NCI-H2107 treated with DMSO at 0.1 percent for 48 hours (cell line): ENCODE measurements at regions not wholly inside any gene's neighbourhood (a gene's known extent, or its start where the extent isn't known, plus 50 kb on each side); places are given as distances from the start of the nearest gene placed in this dataset.

Experiments used
- DNase-seq: peaks from one replicate; lab custom pipeline; 2025; ENCODE audit not compliant: unreplicated experiment; lab: John Stamatoyannopoulos, UW

DNA sequence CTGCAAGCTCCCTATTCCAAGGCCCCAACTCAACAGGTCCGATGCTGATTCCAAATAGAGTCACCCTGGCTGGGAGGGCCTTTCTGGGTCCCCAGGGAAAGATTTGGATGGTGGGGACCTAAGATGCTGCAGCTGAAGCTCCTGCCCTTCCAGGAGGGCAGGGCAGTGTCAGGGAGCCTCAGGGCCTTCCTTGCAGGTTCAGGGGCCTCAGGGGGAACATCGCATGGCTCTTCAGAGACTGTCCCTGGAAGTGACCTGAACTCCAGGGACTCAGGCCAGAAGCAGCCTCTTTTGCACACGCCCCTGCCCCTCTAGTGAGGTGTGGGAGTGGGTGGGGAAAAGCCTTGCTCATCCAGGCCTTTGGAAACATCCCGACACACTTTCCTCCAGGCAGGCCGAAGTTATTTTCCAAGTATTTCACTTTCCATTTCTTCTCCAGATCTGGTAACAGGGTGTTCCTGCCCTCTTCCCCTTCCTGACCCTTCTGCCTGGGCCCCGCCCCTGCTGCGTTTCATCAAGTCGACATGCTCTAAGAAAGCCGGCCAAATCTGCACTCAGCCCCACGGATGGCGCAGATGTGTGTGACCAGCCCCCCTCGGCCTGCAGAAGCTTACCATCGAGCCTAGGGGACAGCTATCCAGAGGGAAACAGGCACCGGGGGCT lies 159.5 kb downstream of the FGF18 start:
- DNase-seq: no peak

DNA sequence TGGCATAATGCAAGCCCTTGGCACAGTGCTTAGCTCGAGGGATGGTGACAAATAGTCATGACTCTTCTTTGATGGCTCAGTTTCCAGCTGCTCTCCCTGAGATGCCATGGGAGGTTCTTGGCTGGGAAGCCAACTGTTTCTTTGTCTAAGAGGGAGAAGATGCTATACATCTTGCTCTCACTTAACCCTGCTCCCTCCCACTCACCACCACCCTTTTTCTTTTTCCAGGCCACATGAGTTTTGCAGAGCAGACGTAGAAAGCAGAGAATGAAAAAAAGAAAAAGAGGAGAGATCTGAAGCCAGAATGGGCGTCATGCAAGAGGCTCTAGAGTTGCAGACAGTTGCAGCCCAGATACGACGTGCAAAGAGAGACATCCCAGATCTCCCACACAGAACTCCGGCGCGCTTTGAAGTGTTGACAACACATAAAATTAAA lies 160.5 kb downstream of the FGF18 start:
- DNase-seq: no peak

DNA sequence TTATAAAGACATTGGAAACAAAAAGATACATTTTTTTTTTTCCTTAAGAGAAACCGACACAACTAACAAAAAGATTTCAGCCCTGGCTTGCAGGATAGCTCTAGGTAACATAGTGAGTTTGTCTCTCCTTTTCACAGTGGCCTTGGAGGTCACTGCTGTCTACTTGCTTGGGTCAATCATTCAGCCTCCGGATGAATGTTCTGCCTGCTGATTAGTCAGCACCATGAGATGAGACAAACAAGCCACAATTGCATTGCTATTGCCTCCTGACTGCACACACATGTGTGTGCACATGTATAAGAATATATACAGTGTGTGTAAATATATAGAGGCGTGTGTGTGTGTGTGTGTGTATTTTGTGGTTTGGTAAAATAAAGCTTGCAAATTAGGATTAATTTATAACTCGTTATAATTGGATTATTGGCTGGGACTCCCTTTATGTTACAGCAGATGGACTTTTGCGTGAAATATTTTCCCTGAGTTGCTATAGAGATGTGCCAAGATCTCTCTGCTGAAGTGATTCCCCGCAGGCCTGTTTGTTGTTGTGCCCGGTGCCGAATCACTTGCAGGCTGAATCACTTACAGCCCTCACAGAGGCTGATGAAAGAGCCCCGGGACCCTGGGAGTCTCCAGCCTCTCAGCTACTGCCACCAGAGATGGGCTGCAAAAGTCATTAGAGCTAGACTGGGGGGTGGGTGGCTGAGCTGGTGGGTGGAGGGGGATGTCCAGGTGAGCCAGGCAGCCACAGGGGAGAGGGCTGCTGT lies 161.2 kb downstream of the FGF18 start:
- DNase-seq: no peak

DNA sequence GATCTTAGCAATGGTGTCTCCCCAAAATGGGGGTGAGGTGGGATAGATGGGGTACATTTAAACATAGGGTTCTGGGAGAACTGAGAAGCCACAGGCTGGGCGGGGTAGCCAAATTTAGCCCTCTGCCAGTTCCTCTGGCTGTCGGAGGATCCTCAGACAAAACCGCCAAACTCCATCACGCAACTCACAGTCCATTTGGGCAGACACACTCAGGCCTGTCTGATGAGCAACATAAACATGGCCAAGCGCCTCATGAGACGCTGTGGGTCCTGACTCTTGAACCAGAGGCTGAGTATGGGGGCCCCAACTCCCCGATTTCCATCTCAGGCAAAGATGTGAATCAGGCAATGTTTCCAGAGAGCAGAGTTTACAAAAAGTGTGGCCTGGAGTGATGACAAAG lies 162.3 kb downstream of the FGF18 start:
- DNase-seq: no peak

DNA sequence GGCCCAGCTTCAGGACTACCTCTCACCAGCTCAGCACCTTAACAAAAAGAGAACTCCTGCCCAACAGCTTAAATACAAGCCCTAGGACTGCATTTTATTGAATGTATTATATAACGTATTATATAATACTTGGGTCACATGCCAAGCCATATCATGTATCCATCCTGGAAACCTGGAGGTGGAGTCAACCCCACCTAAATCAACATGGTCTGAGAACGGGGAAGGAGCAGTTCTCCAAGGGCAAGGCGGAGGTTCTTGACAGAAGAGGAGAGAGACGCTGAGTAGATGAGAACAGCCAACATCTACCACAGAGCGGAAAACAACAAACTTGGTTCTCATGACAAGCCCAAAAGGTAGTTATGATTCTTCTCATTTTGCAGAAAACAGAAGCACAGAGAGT lies 163.4 kb downstream of the FGF18 start:
- DNase-seq: no peak

DNA sequence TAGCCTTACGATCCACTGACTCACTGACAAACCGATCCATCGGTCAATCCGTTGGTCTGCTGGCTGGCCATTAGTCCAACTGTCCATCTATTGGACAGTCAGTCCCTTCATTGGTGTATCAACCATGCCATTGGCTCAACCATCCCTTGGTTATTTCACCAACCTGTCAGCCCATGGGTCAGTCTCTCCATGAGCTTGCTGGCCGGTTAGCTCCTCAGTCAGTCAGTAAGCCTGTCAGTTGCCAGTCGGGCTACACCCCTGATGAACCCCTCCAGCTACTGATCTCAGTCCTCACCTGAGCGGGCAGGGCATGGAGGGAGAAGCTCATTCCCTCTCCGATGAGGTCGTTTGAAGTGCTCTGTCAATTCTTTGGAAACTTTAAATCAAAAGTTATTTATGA lies 166.5 kb downstream of the FGF18 start:
- no peak for DNase-seq

DNA sequence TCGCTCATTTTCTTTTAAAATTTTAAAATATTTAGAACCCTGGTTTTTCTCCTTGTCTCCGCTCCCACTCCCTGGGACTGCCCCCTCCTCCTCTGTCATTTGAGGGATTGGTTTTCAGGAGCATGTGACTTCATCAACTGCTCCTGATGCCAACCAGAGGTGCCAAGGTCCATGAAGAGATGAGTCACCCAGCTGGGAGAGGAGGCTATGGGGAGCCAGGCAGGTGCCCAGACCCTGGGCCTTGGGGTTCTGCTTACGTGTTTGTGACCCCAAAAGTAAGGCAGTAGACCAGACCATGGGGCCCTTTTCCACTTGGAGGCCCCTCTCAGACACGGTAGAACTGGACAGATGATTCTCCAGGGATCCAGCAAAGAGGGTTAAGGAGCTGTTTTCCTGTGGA lies 167.0 kb downstream of the FGF18 start:
- DNase-seq: no peak

DNA sequence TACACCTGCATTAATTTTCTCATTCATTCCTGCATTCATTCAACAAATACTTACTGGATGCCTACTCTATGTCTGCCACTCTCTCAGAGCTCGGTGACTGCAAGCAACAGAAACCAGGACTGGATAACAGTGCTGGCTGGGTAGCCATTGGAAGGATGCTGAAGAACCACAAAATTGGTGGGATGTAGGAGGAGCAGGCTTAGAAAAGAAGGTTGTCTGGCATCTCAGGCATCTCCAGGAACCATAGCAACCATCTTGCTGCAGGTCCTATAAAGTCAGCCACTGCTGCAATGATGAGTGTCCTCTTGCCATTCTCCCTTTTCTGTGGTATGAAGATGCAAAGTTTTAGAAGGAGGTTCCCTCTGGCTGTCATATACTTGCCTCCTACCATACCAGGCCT lies 168.6 kb downstream of the FGF18 start:
- no peak for DNase-seq

DNA sequence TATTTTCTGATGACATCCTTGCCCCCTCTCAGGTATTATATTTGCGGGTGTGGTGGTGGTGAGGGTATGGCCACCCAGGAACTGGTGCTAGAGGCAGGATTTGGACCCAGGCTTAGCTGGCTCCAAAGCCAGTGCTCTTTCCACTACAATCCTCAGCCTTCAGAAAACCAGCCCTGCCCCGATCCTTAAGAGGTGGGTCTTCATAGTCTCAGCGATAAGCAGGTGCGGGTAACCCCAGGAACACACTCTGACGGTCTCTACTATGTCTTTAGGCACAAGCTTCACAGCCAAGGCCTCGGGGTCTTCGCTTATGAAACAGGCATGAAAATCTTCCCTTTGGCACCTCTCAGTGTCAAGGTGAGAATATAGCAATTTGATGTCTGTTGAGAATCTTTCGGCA lies 169.3 kb downstream of the FGF18 start:
- DNase-seq: no peak

DNA sequence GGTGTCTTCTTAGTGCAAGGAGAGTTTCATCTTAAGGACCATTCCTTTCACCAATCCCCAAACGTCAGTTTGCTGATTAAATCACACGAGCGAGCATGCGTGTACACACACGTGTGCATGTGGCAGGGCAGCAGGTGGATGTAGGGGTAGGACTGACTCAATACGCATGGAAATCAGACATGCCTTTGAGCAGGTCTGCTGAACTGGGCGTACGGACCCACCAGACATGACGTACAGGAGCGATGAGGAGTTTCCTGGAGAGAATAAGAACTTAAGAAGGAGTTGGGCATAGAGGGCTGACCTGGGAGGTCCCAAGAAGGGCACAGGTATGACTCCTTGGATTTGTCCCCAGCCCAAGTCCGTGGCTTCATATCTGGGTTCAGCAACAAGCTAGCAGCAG lies 170.0 kb downstream of the FGF18 start:
- no peak for DNase-seq

DNA sequence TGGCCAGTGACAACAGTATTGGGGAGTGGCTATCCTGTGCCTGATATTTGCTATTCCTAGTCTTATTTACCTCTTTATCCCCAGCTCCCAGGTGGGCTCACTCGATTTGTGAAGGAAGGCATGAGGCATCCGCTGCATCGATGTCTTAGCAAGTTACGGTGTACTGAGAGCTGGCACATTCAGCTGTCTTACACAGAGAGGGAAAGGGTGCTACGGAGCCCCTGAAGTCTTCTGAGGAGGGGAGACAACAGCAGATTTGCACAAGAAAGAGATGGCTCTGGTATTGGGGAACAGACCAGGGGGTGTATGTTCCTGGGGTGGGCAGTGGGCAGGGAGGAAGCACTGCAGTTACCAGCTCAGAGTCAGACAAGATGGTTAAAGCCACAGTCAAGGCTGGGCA lies 172.6 kb downstream of the FGF18 start:
- no peak for DNase-seq

DNA sequence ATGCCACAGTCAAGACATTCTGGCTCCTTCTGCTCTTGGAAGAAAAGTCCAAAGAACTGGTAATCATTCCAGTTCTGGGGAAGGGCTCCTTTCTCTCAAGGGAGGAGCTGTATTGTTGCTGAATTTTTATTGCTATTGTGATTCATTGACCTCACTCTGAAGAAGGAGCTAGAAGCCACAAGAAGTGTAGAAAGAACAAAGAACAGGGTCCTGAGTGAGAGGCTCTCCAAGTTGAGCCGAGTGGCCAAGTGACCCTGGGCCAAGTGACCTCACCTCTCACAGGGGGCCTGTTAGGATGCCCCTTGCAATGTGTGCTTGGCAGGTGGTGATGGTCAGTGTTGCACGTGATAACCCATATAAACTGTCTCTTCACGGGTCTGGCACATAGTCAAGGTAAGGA lies 173.3 kb downstream of the FGF18 start:
- no peak for DNase-seq

DNA sequence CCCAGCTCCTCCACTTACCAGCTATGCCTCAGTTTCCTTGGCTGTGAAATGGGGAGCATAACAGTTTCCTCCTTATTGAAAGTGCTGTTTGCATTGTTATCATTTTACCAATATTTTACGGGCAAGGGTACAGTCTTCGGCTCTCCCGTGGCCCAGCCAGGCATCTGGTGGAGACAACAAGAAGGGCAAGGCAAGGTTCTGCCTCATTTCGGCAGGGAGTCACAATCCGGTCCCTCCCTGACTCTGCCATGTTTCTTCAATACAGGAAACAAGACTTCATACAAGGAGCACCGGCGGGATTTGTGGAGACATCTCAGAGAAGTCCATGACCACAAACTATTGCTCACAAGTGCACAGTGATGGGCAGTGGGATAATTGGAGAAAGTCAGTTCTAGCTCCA lies 174.0 kb downstream of the FGF18 start:
- DNase-seq: no peak

DNA sequence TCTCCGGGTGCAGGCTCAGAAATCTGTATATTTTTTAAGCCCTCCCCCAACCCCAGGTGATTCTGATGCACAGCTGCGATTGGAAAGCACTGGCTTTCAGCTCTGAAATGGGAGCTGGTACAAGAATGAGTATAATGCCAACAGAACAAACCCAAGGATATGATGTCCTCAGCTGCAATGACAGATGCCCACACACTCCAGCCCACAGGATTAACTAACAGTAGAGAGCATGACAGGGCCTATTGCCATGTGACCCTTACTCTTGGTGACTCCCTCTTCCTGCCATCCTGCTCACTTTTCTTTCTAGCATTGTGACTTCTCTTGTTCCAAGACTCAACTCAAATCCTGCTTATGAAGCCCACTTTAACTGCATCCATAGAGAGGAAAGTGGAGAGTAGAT lies 174.5 kb downstream of the FGF18 start:
- DNase-seq: no peak

DNA sequence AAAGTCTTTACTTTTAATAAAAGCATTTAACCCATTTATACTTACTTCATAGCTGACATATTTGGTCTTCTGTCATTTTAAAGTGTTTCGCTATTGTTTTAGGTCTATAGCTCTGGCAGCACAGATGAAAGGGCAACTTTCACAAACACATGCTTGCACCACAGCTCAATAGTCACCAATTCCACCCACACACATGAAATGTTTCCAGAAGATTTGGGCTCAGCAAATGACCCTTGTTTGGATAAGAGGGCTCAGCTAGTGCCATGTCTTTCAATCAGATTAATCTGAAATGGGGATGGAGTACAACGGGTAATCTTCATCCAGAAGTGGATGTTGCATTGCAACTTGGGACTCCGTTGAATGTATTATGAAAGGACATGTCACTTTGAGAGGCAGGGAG lies 176.0 kb downstream of the FGF18 start:
- DNase-seq: no peak

DNA sequence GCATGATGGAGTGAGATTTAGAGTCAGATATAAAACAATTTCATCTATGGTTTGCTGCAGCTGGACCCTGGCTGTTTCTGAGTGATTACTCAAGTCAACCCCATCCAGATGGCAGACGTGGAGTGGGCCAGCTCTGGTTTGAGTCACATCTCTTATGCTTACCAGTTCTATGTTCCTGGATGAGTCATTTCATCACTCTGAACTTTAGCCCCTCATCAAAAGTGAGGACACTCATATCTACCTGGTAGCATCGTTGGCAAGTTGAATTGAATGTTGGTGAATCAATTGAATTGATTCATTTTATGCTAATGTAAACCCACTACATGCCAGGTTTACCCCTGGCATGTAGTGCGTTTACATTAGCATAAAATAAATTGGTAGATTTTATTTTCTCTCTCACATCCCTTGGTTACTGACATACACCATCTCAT lies 176.4 kb downstream of the FGF18 start:
- no peak for DNase-seq

DNA sequence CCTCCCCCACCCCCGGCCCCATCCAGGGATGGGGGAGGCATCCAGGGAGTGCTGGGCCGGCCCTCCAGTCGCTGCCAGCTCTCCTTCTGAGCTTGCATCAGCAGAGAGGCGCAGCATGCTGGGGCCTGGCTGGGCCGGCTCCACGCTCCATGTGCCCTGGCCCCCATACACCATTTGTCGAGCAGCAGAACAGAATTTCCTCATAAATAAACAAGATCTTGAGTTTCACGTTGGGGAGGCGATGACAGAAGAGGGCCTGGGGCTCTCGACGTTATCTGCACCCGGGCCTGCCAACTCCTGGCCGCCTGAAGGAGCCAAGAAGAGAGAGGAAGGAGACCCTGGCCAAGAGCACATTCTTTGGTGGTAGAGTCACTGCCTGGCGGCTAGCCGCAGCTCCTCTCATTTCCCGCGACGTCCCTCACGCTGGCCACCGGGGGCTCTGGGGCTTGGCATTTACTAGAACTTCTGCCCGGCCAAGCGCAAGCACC lies 177.0 kb downstream of the FGF18 start:
- no peak for DNase-seq

DNA sequence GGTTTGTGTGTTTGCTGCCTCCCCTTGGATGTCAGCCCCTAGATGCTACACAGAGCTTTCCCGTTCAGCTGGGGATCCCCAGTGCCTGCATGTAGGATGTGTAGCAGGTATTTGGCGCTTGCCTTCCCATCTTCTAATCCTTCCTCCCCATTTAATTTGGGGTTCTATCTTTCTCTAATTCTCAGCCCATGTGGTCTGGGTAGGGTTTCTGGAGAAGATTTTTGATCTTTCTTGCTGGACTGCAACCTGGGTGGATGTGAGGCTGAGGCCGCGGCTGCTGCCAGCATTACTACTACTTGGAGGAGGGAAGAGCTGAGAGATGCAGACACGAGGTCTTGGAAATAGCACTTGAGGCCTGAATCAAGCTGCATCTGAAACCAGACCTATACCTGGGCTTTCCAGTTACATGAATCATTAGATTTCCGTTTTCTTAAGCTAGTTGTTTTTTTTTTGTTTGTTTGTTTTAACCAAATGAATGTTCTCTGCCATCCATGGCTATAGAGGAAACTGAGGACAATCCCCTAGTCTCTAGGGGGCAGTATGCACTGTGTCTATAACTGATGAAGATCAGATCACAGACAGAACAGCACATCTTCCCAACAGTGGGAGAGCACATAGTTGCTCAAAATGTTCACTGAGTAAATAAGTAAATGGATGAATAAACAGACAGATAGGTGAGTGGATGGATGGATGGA lies 178.6 kb downstream of the FGF18 start:
- no peak for DNase-seq

DNA sequence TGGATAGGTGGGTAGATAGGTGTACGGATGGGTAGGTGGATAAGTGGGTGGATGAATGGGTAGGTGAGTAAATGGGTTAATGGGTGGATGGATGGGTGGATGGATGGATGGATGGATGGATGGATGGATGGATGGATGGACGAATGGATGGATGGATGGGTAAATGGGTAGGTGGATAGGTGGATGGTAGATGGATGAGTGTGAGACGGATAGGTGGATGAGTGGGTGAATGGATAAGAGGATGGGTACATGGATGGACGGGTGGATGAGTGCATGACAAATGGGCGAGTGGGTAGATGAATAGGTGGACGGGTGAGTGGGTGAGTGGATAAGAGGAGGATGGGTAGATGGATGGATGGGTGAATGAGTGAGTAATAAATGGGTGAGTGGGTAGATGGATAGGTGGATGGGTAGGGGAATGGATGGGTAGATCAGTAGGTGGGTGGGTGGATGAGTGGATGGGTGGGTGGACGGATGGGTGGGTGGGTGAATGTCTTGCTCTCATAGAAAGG lies 179.2 kb downstream of the FGF18 start:
- no peak for DNase-seq

DNA sequence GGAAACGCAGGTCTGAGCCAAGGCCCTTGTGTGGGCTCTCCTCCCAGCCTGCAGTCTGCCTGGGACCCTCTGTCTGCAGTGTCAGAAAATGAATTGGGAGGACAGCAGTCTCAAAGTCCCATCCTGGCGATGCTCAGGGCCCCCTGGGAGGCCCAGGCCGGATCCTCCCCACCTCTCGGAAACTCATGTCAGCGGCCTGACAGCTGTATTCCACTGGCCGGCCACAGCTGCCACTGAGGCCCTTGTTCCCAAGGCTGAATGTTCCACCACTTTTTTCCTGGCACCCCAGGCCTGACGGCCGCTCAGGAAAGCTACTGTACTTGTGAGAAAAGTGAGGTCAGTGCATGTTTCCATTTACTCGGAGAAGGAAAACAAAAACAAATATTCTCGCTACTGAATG lies 180.0 kb downstream of the FGF18 start:
- DNase-seq: no peak

DNA sequence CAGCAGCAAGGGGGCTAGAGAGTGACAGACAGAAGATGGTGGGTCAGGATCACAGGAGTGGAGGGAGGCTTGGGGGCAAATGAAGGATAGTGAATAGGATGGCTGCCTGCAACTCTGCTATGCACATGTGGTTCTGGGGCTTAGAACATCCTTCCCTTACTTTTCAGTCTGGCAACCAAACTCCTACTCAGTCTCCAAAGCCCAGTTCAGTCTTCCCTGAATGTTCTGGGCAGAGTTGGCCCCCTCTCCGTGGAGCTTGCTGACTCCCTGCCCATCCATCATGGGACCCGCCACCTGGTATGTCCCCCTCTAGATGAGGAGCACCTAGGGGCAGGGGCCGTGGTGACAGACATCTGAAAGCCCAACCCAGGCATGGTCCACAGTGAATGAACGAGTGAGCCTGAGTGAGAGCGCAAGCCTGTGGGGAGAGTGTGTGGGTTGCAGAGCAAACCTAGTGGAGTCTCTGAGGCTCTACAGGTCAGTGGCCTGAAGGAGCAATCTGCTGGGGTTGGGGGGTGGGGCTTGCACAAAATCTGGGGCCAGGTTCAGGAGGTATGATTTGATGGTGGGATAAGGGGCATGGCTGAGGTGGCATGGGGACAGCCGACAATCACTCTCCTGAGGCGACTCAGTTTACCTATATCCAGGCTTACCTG lies 180.6 kb downstream of the FGF18 start:
- no peak for DNase-seq
